HEK293T (cell line): ENCODE measurements at regions not wholly inside any gene's neighbourhood (a gene's known extent, or its start where the extent isn't known, plus 50 kb on each side); places are given as distances from the start of the nearest gene placed in this dataset.

Source experiments
- CTCF ChIA-PET: fragments of 350-600 bp; formaldehyde crosslinking; extraction: SDS; loops from one replicate; lab custom pipeline; 2021; ENCODE audit warnings: antibody characterized with exemption, inconsistent platforms; lab: Yijun Ruan, JAX
- POLR2A ChIA-PET: fragments of 350-600 bp; formaldehyde crosslinking; extraction: SDS; loops from one replicate; lab custom pipeline; 2020; ENCODE audit warnings: antibody characterized with exemption, inconsistent platforms; lab: Yijun Ruan, JAX
- DNase-seq: peaks from one replicate; pipeline ENCODE4 v3.0.0; 2012; ENCODE audit warnings: mixed read lengths; ENCODE audit errors: extremely low spot score
- ARNT ChIP-seq: fragments of 450-650 bp; IDR thresholded peaks from 2 replicates; pipeline ENCODE4 v1.6.1; 2017; ENCODE audit warnings: mild to moderate bottlenecking
- BHLHE40 ChIP-seq: fragments of 450-650 bp; IDR thresholded peaks from 2 replicates; pipeline ENCODE4 v1.6.1; 2016; ENCODE audit warnings: mild to moderate bottlenecking, moderate library complexity, borderline replicate concordance
- CTBP1 ChIP-seq: fragments of 450-650 bp; IDR thresholded peaks from 2 replicates; pipeline ENCODE4 v1.6.1; 2016; ENCODE audit warnings: borderline replicate concordance
- ELF4 ChIP-seq: fragments of 450-650 bp; IDR thresholded peaks from 2 replicates; pipeline ENCODE4 v1.6.1; 2017; ENCODE audit warnings: antibody characterized with exemption
- FOXA1 ChIP-seq: fragments of 450-650 bp; IDR thresholded peaks from 2 replicates; pipeline ENCODE4 v1.6.1; 2016; ENCODE audit warnings: mild to moderate bottlenecking
- FOXK2 ChIP-seq: fragments of 450-650 bp; IDR thresholded peaks from 2 replicates; pipeline ENCODE4 v1.6.1; 2016; ENCODE audit warnings: mild to moderate bottlenecking
- FOXM1 ChIP-seq: fragments of 450-650 bp; IDR thresholded peaks from 2 replicates; pipeline ENCODE4 v1.6.1; 2017; ENCODE audit warnings: mild to moderate bottlenecking, borderline replicate concordance
- HDGF ChIP-seq: fragments of 450-650 bp; IDR thresholded peaks from 2 replicates; pipeline ENCODE4 v1.6.1; 2017; ENCODE audit warnings: antibody characterized with exemption, borderline replicate concordance
- L3MBTL2 ChIP-seq: fragments of 450-650 bp; conservative IDR thresholded peaks from 2 replicates; pipeline ENCODE4 v1.6.1; 2016; ENCODE audit warnings: mild to moderate bottlenecking
- LEF1 ChIP-seq: fragments of 450-650 bp; IDR thresholded peaks from 2 replicates; pipeline ENCODE4 v1.6.1; 2017; ENCODE audit warnings: mild to moderate bottlenecking, borderline replicate concordance
- NFRKB ChIP-seq: fragments of 450-650 bp; IDR thresholded peaks from 2 replicates; pipeline ENCODE4 v1.6.1; 2016; ENCODE audit warnings: mild to moderate bottlenecking, moderate library complexity
- SP1 ChIP-seq: fragments of 450-650 bp; IDR thresholded peaks from 2 replicates; pipeline ENCODE4 v1.6.1; 2017
- SUZ12 ChIP-seq: fragments of 450-650 bp; IDR thresholded peaks from 2 replicates; pipeline ENCODE4 v1.6.1; 2016; ENCODE audit warnings: mild to moderate bottlenecking
- TARDBP ChIP-seq: fragments of 450-650 bp; IDR thresholded peaks from 2 replicates; pipeline ENCODE4 v1.6.1; 2016
- ZNF384 ChIP-seq: fragments of 450-650 bp; IDR thresholded peaks from 2 replicates; pipeline ENCODE4 v1.6.1; 2016
- TF ChIP-seq, protein P1 (sequence below): fragments of 450-650 bp; IDR thresholded peaks from 2 replicates; pipeline ENCODE4 v1.6.1; 2016

DNA sequence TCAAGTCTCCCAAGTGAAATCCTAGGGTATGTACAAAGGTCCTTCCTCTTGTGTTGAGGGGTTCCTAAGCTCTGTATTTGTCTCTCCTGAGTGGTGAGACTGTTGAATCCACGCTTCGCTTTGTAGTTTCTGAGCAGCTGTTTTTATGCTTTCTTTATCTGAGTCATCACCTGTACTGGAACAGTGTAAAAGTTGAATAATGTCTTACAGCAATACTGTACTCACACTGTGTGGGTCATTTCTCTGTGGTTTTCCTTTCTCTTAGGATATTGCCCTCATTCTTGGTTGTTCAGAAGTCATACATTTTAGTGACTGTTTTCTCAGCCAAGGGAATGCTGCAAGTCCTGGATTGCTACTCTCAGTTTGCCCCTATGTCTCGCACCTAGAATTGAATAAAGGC is 1596.6 kb downstream of the SLITRK5 start:
- DNase-seq: no peak
- TF ChIP-seq ARNT: no peak
- no peak for TF ChIP-seq ELF4
- TF ChIP-seq CTBP1: no peak
- TF ChIP-seq LEF1: no peak
- TF ChIP-seq BHLHE40: no peak
- POLR2A ChIA-PET: no interaction called here
- CTCF ChIA-PET: no interaction called here

DNA sequence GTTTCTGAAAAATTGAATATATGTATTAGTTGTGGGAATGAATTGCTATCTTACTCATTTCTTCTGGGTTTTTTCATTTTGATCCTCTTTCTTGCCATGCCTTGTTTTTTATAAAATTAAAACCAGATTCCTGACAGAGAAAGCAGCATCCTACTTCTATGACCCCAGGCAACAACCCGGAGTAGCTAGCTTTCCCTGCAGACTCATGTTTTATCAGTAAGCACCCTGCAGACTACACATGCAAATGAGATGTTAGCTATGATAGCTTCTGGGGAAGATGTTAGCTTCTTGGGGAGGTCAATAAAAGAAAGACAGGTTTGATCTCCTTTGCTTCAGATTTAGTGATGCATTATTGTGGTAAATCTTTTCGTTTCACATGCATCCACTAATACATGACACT is 1598.6 kb downstream of the SLITRK5 start:
- POLR2A ChIA-PET: no interaction called here
- no peak for DNase-seq
- TF ChIP-seq TARDBP (no peak), NFRKB (no peak), FOXA1 (no peak), LEF1 (no peak), ELF4 (no peak), L3MBTL2 (no peak), SP1 (no peak), ZNF384 (no peak), BHLHE40 (no peak), FOXM1 (no peak), FOXK2 (no peak), HDGF (no peak)
- TF ChIP-seq, protein P1, sequence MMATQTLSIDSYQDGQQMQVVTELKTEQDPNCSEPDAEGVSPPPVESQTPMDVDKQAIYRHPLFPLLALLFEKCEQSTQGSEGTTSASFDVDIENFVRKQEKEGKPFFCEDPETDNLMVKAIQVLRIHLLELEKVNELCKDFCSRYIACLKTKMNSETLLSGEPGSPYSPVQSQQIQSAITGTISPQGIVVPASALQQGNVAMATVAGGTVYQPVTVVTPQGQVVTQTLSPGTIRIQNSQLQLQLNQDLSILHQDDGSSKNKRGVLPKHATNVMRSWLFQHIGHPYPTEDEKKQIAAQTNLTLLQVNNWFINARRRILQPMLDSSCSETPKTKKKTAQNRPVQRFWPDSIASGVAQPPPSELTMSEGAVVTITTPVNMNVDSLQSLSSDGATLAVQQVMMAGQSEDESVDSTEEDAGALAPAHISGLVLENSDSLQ: no peak
- CTCF ChIA-PET: no interaction called here

DNA sequence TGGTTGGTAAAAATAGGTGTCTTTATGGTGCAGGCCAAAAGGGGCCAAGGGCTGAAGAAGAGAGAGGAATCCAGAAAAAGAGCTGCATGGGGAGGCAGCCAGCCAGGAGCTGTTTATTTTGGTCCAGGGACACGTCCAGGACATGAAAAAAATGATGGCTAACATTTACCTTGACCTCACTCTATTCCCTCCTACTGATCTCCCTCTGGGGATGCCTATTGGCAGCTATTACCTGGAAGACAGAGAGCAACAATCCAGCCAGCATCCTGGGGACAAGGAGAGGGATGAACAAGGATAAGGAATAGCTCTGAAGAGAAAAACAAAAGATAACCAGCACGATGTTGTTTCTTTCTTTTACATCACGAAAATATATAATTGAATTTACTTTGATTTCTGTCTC is 1599.6 kb downstream of the SLITRK5 start:
- ChIA-PET CTCF (no interaction called here), POLR2A (no interaction called here)
- TF ChIP-seq TARDBP (no peak), SP1 (no peak), LEF1 (no peak), CTBP1 (no peak), ZNF384 (no peak), L3MBTL2 (no peak), FOXK2 (no peak)
- no peak for DNase-seq

DNA sequence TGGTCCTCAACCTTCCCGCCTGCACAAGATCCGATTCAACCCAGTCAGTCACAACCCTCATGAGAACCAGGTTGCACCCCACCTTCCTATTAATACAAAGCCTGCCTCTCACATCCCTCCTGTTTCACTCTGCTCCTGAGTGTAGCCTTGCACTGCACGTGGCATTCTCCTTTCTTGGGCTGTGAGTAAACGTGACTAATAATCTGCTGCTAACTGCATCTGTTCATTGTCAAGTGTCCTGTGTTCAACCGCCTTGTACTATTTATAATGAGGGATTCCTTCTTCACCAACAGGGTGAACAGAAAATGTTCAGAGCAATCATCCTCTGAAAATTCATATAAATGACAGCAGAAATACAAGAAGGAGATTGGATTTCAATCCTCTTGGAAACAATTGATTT is 1608.2 kb downstream of the SLITRK5 start:
- POLR2A ChIA-PET: no interaction called here
- DNase-seq: no peak
- TF ChIP-seq TARDBP (no peak), BHLHE40 (no peak), HDGF (no peak), ZNF384 (no peak), SUZ12 (no peak), FOXM1 (no peak), ARNT (no peak), CTBP1 (no peak), LEF1 (no peak), L3MBTL2 (no peak), NFRKB (no peak)
- TF ChIP-seq, protein P1: no peak
- CTCF ChIA-PET: no interaction called here

DNA sequence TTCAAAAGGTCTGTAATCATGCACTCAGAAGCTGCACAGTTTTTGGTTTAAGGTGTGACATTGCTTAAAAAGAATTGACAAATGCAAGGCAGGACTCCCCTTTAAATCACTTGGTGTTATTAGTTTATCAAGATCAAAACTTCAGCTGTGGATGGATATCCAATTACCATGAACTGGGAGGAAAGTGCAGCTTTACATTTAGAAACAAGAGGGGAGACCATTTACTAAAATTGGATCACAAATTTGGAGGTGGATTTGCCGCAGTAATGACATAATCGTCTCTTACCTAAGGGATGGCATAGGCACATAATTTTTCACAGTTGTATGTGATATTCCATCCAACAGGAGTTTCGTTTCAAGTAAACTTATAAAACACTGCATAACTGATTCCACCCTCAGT is 1610.2 kb downstream of the SLITRK5 start:
- DNase-seq: no peak
- no peak for TF ChIP-seq TARDBP
- TF ChIP-seq LEF1: no peak
- TF ChIP-seq, protein P1: no peak
- no peak for TF ChIP-seq ZNF384
- TF ChIP-seq FOXM1: no peak
- no peak for TF ChIP-seq L3MBTL2
- TF ChIP-seq HDGF: no peak
- TF ChIP-seq ELF4: no peak
- TF ChIP-seq ARNT: no peak
- TF ChIP-seq FOXK2: no peak
- ChIA-PET POLR2A (no interaction called here), CTCF (interaction anchor here (0.6 kb wide), 1 partner anchor 15 kb away, joined by 3 read pairs; no protein-coding TSS in a partner anchor)

DNA sequence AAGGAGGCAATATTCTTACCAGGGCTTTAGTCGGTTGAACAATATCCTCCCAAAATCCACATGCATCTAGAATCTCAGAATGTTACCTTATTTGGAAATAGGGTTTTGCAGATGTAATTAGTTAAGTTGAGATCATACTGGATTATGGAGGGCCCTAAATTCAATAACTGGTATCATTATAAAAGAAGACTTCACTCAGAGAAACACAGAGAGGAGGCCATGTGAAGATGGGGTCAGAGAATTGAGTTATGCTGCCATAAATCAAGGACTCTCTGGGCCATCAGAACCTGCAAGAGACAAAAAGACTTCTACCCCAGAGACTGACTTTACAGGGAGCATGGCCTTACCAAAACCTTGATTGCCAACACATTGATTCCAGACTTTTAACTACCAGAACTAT is 1611.1 kb downstream of the SLITRK5 start:
- CTCF ChIA-PET: no interaction called here
- no peak for TF ChIP-seq LEF1
- no peak for TF ChIP-seq L3MBTL2
- TF ChIP-seq SP1: no peak
- TF ChIP-seq CTBP1: no peak
- TF ChIP-seq FOXM1: no peak
- TF ChIP-seq BHLHE40: no peak
- TF ChIP-seq NFRKB: no peak
- TF ChIP-seq, protein P1: no peak
- no peak for TF ChIP-seq FOXA1
- no peak for TF ChIP-seq ELF4
- TF ChIP-seq SUZ12: no peak
- TF ChIP-seq TARDBP: no peak
- TF ChIP-seq HDGF: no peak
- no peak for TF ChIP-seq FOXK2
- TF ChIP-seq ZNF384: no peak
- TF ChIP-seq ARNT: no peak

More for the DNA sequence above, 1611.1 kb downstream of the SLITRK5 start:
- POLR2A ChIA-PET: no interaction called here
- DNase-seq: no peak
